ENCODE measurements at regions not wholly inside any gene's neighbourhood (a gene's known extent, or its start where the extent isn't known, plus 50 kb on each side); places are given as distances from the start of the nearest gene placed in this dataset.

GRCh38 chr19:30319411-30319810 is 52.8 kb upstream of the ZNF536 start:
- intact Hi-C loops (cut with DNase I) = no loop called here
- Histone ChIP-seq H3K27ac (no peak overlapping the region), H3K27me3 (peaks cover 0 to 2% (median 0%) of the 10 kb centered on the region in 9 donors), H3K4me3 (no peak overlapping the region), H3K36me3 (no peaks in the 10 kb centered on the region), H3K9me3 (peaks cover 0 to 10% (median 0%) of the 10 kb centered on the region in 12 donors), H3K4me1 (no peaks in the 10 kb centered on the region)
- 76 to 90% (median 81%) methylated on average over 2 of the region's 2 CpGs for WGBS, 4 donors
- DNase-seq (no peak), ATAC-seq (no peak)
- no peak for TF ChIP-seq POLR2A (IDR thresholded peaks at IDR 0.05)
- TF ChIP-seq, protein P1, sequence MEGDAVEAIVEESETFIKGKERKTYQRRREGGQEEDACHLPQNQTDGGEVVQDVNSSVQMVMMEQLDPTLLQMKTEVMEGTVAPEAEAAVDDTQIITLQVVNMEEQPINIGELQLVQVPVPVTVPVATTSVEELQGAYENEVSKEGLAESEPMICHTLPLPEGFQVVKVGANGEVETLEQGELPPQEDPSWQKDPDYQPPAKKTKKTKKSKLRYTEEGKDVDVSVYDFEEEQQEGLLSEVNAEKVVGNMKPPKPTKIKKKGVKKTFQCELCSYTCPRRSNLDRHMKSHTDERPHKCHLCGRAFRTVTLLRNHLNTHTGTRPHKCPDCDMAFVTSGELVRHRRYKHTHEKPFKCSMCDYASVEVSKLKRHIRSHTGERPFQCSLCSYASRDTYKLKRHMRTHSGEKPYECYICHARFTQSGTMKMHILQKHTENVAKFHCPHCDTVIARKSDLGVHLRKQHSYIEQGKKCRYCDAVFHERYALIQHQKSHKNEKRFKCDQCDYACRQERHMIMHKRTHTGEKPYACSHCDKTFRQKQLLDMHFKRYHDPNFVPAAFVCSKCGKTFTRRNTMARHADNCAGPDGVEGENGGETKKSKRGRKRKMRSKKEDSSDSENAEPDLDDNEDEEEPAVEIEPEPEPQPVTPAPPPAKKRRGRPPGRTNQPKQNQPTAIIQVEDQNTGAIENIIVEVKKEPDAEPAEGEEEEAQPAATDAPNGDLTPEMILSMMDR (IDR thresholded peaks at IDR 0.05) = no peak

DNA sequence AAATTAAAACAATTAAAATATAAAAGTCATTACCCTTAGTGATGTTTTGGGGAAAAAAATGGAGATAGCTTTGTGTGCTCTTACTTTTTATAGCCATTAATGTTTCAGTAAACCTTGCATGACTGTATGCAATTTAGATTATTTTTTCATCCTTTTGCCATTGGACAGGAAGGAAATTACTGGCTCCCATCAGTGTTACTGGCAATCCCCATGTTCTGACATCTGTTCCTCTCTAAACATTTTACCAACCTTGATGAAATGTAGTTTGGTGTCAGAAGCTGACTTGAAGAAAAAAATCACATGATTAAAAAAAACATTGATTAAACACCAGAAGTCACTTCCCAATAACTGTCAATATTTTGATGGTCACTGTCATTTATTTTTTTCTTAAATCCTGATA is 52.3 kb upstream of the ZNF536 start:
- TF ChIP-seq, protein P1 (IDR thresholded peaks at IDR 0.05) = no peak
- no peak for TF ChIP-seq POLR2A (IDR thresholded peaks at IDR 0.05)
- DNase-seq = no peak
- Histone ChIP-seq H3K36me3 (no peaks in the 10 kb centered on the region), H3K27me3 (no peaks in the 10 kb centered on the region), H3K9me3 (peaks cover 0 to 10% (median 0%) of the 10 kb centered on the region in 12 donors), H3K4me3 (no peak overlapping the region), H3K27ac (no peak overlapping the region), H3K4me1 (no peaks in the 10 kb centered on the region)
- intact Hi-C loops (cut with DNase I) = no loop called here
- ATAC-seq = no peak

- H3K4me1 ChIP-seq = peaks cover 0 to 3% (median 0%) of the 10 kb centered on the region in 12 donors
- H3K9me3 ChIP-seq = peaks cover 0 to 10% (median 0%) of the 10 kb centered on the region in 12 donors
- no peak overlapping the region for H3K27ac ChIP-seq
- no peak for ATAC-seq
- H3K27me3 ChIP-seq = no peaks in the 10 kb centered on the region
- intact Hi-C loops (cut with DNase I) = no loop called here
- H3K4me3 ChIP-seq = no peak overlapping the region
- no peak for DNase-seq
- H3K36me3 ChIP-seq = no peaks in the 10 kb centered on the region
- 76 to 79% (median 78%) methylated on average over 15 of the region's 15 CpGs for WGBS, 4 donors
- TF ChIP-seq POLR2A (IDR thresholded peaks at IDR 0.05) = no peak
- TF ChIP-seq, protein P1 (IDR thresholded peaks at IDR 0.05) = no peak
Measured at GRCh38 chr19:30320466-30320865, 51.7 kb upstream of the ZNF536 start.

DNA sequence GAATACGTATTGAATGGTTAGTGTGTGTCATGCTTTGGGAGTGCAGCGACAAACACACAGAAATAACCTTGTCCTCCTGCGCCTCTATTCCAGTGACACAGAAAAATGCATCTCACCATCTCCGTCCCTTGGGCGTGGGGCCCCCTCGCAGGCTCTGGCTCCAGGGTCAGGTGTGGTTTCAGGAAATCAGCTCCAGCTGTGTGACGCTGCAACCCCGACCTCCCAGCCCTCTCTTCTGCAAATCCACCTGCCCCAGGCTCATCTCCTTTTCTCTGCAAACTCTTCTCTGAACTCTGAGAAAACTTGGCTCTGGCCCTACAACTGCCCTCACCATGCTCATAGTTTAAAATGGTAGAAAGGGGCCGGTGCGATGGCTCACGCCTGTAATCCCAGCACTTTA is 51.3 kb upstream of the ZNF536 start:
- Histone ChIP-seq H3K27me3 (no peaks in the 10 kb centered on the region), H3K9me3 (peaks cover 0 to 6% (median 0%) of the 10 kb centered on the region in 12 donors), H3K4me1 (peaks cover 0 to 7% (median 2%) of the 10 kb centered on the region in 12 donors), H3K36me3 (no peaks in the 10 kb centered on the region), H3K4me3 (no peak overlapping the region), H3K27ac (no peak overlapping the region)
- 79 to 87% (median 84%) methylated on average over 10 to 11 of the region's 11 CpGs for WGBS, 4 donors
- TF ChIP-seq, protein P1 (IDR thresholded peaks at IDR 0.05) = no peak
- intact Hi-C loops (cut with DNase I) = no loop called here
- DNase-seq (no peak), ATAC-seq (no peak)

All from heart left ventricle (tissue), 16 donors.